Keratinocyte (primary cell): ENCODE measurements at regions not wholly inside any gene's neighbourhood (a gene's known extent, or its start where the extent isn't known, plus 50 kb on each side); places are given as distances from the start of the nearest gene placed in this dataset.
"Not testable (repeated sequence)": the region's sequence is repeated elsewhere in the genome, so short reads cannot be mapped to it uniquely, and the experiment has no call there.

Experiments used
- DNase-seq: peaks from one replicate; pipeline ENCODE4 v3.0.0-alpha.2; 2011; ENCODE audit warnings: low read depth, missing footprints, low spot score
- FAIRE-seq: peaks from 2 replicates; lab custom pipeline; 2011; peaks lifted over from hg19 to GRCh38; lab: Jason Lieb, UNC
- H2AFZ ChIP-seq: 2 replicates; pipeline ENCODE4 v1.6.0; 2012; ENCODE audit warnings: low read length, control low read depth, inconsistent platforms; ENCODE audit not compliant: control insufficient read depth
- H3K27ac ChIP-seq: 2 replicates; pipeline ENCODE4 v1.5.1; 2011; ENCODE audit warnings: low read length; ENCODE audit not compliant: control insufficient read depth, insufficient read depth
- H3K27me3 ChIP-seq: 3 replicates; pipeline ENCODE4 v1.6.0; 2011; ENCODE audit warnings: low read length; ENCODE audit not compliant: control insufficient read depth, insufficient read depth; ENCODE audit errors: extremely low read depth
- H3K36me3 ChIP-seq, 2 experiments: 2 replicates in 1 of 2; 3 replicates in 1 of 2; pipeline ENCODE4 v1.5.1; 2011; ENCODE audit warnings: low read length in 2 of 2, mild to moderate bottlenecking in 1 of 2; ENCODE audit not compliant: control insufficient read depth in 2 of 2, insufficient read depth in 2 of 2; ENCODE audit errors: extremely low read depth in 1 of 2
- H3K4me1 ChIP-seq: 3 replicates; pipeline ENCODE4 v1.5.1; 2011; ENCODE audit warnings: low read length; ENCODE audit not compliant: control insufficient read depth, insufficient read depth; ENCODE audit errors: extremely low read depth
- H3K4me2 ChIP-seq: 3 replicates; pipeline ENCODE4 v1.6.0; 2011; ENCODE audit warnings: low read depth, low read length; ENCODE audit not compliant: control insufficient read depth, insufficient read depth; ENCODE audit errors: extremely low read depth
- H3K4me3 ChIP-seq, 3 experiments: fragments of 200-600 bp in 1 of 3; sonication (generic) in 1 of 3; 2 replicates in 2 of 3; 3 replicates in 1 of 3; pipeline ENCODE4 v1.5.1; 2011 to 2016; ENCODE audit warnings: low read length in 3 of 3, mild to moderate bottlenecking in 3 of 3, control low read depth in 2 of 3, inconsistent platforms in 1 of 3, low read depth in 1 of 3, mixed read lengths in 1 of 3, mixed run types in 1 of 3, moderate library complexity in 1 of 3; ENCODE audit not compliant: control insufficient read depth in 2 of 3, insufficient read depth in 2 of 3; ENCODE audit errors: extremely low read depth in 1 of 3
- H3K79me2 ChIP-seq: 2 replicates; pipeline ENCODE4 v1.6.0; 2012; ENCODE audit warnings: low read length; ENCODE audit not compliant: control insufficient read depth, insufficient read depth
- H3K9ac ChIP-seq: 3 replicates; pipeline ENCODE4 v1.6.0; 2011; ENCODE audit warnings: low read length; ENCODE audit not compliant: control insufficient read depth, insufficient read depth; ENCODE audit errors: extremely low read depth
- H3K9me1 ChIP-seq: 3 replicates; pipeline ENCODE4 v1.6.0; 2011; ENCODE audit warnings: low read length; ENCODE audit not compliant: control insufficient read depth, insufficient read depth; ENCODE audit errors: extremely low read depth
- H3K9me3 ChIP-seq: 2 replicates; pipeline ENCODE4 v1.5.1; 2012; ENCODE audit warnings: low read depth, low read length; ENCODE audit not compliant: control insufficient read depth
- H4K20me1 ChIP-seq: 3 replicates; pipeline ENCODE4 v1.6.0; 2011; ENCODE audit warnings: low read length; ENCODE audit not compliant: control insufficient read depth, insufficient read depth; ENCODE audit errors: extremely low read depth
- CTCF ChIP-seq, 3 experiments: IDR thresholded peaks in 1 of 3; conservative IDR thresholded peaks in 1 of 3; optimal IDR thresholded peaks in 1 of 3; 2 replicates in 2 of 3; 3 replicates in 1 of 3; pipeline versions ENCODE3 to v1.5.1; 2011; ENCODE audit warnings: low read length in 3 of 3, mild to moderate bottlenecking in 3 of 3, moderate library complexity in 2 of 3, control low read depth in 1 of 3, inconsistent platforms in 1 of 3; ENCODE audit not compliant: insufficient read depth in 2 of 3; ENCODE audit errors: extremely low read depth in 1 of 3
- EZH2 ChIP-seq: IDR thresholded peaks from one replicate; pipeline ENCODE4 v1.6.1; 2012; ENCODE audit warnings: inconsistent platforms, mild to moderate bottlenecking, low read length, moderate library complexity
- dilution Hi-C: fragments of 300-500 bp; cut with MboI; formaldehyde crosslinking; loops from one replicate; pipeline ENCODE4 v1.7.0; 2020; ENCODE audit warnings: low sequenced_read_pairs; ENCODE audit not compliant: extremely low pct_ligation_motif_present

DNA sequence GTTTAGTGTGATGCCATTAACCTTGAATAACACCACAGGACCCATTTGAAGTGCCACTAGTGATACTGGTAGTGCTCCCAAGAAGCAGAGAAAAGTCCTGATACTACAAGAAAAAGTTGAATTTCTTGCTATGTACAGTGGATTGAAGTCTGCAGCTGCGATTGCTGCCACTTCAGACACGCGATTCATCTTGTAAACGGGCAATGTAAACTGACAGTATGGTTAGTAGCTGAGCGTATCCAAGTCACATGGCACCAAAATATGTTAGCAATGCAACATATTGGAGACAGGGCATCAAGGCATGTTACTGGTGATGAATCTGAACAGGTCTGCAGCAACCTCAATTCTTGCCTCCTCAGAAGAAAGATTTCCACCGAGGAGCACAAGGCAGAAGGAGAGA, 238.9 kb downstream of the HS3ST3B1 start:
- H3K4me1 ChIP-seq: no peaks in the 10 kb centered on the region
- H3K9me3 ChIP-seq: no peaks in the 10 kb centered on the region
- H3K9ac ChIP-seq: no peak overlapping the region
- no peaks in the 10 kb centered on the region for H4K20me1 ChIP-seq
- H3K4me2 ChIP-seq: no peak overlapping the region
- no peak for DNase-seq
- no peak overlapping the region for H3K4me3 ChIP-seq
- TF ChIP-seq EZH2 (no peak), CTCF (optimal IDR thresholded peaks at IDR 0.05 in 1 of 3, IDR thresholded peaks at IDR 0.05 in 1 of 3, conservative IDR thresholded peaks at IDR 0.05 in 1 of 3; ENCODE audit: extremely low read depth in 1 of 3, insufficient read depth in 2 of 3, low read length in 3 of 3) (no peak)
- no peak overlapping the region for H3K27ac ChIP-seq
- H3K79me2 ChIP-seq: no peaks in the 10 kb centered on the region
- dilution Hi-C loops: no loop called here
- no peaks in the 10 kb centered on the region for H3K36me3 ChIP-seq
- FAIRE-seq: no peak
- H3K9me1 ChIP-seq: no peaks in the 10 kb centered on the region
- no peaks in the 10 kb centered on the region for H3K27me3 ChIP-seq
- H2AFZ ChIP-seq: no peak overlapping the region

GRCh38 chr17:14532242-14532641, 231.4 kb downstream of the HS3ST3B1 start:
- H3K4me3 ChIP-seq, H3K4me2 ChIP-seq, DNase-seq, H3K79me2 ChIP-seq, FAIRE-seq, H4K20me1 ChIP-seq, H3K9me1 ChIP-seq, H3K27me3 ChIP-seq, H3K4me1 ChIP-seq, H3K36me3 ChIP-seq, H3K9me3 ChIP-seq, H3K27ac ChIP-seq, H2AFZ ChIP-seq, H3K9ac ChIP-seq, dilution Hi-C loops: not testable (repeated sequence)
